DMS53 (cell line): ENCODE measurements at regions not wholly inside any gene's neighbourhood (a gene's known extent, or its start where the extent isn't known, plus 50 kb on each side); places are given as distances from the start of the nearest gene placed in this dataset.

Source experiments
- DNase-seq: peaks from one replicate; lab custom pipeline; 2025; lab: John Stamatoyannopoulos, UW

DNA sequence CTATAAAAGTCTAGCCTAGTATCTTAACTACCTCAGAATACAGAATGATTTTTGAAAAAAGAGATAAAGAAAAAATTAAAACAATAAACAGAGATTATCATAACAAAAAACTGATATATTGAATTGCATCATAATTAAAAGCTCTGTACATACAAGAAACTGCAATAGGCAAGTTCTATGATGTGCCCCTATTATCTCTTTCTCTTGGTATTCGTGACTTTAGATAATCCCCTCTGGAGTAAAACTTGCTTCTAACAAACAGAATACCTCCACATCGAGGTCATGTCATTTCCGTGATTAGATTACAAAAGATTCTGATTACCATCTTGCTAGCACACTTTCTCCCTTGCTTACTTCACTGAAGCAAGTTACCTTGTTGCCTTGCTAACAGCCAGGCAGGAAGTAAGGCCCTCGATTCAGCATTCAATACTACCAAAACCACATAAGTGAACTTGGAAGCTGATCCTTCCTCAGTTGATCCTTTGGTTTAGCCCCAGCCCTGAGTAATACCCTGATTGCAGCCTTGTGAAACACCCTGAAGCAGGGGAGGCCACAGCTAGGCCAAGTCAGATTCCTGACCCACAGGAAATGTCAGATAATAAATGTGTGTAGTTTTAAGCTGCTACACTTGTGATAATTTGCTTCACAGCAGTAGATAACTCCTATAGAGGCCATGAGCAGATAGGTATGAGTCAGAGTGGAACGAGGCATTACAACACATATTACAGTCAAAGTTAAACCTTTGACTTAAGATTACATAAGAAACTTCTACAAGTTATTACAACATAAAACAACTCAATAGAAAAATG is 53.7 kb upstream of the TMX4 start:
- DNase-seq = peak; percentile 19

DNA sequence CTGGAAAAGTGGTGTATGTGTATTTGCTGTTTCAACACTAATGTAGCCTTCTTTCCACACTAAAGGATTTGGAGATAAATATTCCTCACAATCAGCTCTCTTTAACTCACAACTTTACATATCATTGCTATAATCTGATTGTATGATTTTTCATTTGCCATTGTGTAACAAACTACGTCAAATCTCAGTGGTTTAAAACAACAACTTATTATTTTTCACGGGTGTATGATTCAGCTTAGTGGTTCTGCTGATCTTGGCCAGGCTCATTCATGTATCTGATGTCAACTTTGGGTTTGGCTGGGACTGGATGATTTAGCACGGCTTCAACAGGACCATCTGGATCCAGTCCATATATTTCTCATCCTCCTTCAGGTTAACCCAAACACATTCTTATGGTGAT is 55.4 kb upstream of the TMX4 start:
- no peak for DNase-seq

DNA sequence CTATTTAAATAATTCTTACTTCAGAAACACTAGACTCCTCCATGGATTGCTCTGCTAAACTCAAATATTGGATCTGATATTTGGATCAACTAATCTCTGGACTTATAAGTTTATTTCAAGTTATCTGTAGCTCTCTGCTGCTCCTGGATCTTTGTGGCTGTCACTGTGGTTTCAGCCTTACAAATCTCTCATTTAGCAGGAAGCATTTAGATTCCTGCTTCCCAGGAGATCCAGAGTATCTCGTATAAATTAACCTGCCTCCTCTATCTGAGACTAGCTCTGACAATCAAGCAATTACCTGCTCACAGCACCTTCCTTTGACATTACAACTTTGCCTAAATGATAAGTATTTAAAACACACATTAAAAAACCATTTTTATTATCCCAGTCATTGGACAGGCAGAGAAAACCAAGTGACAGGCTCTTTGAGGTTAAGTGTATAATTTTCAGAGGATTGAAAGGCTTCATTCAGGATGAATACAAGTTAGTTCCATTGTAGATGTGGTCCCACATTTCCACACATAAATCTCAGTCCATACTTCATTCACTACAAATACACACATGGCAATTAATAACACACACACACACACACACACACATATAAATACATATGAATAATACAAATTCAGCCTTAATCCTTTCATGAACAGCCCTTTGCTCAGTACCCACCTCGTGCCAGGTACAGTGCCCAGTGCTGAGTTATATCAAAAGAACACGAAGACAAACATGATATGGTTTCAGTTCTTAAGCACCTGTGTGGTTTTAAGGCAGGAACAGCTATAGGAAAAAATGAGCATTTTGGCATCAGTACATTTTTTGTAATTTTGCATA is 55.5 kb upstream of the PLCB1 start:
- no peak for DNase-seq

DNA sequence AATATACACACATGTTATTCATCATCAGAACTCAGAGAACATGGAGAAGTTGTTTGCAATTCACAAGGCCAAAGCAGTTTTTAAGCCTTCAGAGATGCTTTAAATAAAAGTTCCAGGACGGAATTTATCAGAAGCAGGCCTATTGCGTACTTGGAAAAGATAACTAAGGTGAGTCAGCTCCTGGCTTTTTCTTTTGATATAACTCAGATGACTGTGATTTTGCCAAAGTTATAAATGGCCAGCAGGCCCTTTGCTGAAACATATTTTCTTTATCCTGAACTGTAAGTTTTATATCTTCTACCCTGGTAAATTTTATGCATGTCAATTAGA is 55.0 kb upstream of the PLCB1 start:
- no peak for DNase-seq

DNA sequence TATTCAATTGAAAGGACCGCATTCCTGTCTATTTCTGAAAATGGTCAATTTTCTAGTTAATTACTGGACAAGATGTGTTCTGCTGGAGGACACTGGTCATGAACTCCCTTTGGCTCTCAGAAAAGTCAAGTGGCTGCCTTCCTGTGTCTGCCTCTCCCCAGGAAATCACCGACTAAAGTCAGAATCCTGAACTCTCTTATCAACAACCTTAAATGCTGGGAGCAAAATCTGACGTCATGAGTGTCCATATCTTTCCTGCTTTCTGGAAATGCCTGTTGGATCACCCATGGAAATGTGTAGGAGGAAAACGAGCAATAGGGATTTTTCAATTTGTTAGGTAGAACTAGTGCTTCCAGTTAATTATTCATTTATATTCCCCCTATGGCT is 53.5 kb upstream of the PLCB1 start:
- peak; percentile 55 for DNase-seq

DNA sequence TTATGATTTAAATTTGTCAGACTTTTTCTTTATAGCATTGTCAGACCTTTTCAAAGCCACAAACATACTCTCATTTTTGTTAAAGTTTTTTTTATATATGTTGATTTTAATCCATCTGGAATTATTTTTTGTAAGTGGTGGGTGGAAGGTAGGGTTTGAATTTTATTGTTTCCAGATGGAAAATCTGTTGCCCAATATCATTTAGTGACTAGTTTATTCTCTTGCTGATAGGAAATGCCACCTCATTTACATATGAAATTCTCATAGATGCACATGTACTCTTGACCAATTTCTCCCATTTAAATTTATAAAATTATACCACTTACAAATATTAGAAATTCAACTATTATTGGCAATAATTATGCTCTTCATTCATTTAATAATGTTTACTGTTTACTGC is 52.1 kb upstream of the PLCB1 start:
- DNase-seq = no peak

DNA sequence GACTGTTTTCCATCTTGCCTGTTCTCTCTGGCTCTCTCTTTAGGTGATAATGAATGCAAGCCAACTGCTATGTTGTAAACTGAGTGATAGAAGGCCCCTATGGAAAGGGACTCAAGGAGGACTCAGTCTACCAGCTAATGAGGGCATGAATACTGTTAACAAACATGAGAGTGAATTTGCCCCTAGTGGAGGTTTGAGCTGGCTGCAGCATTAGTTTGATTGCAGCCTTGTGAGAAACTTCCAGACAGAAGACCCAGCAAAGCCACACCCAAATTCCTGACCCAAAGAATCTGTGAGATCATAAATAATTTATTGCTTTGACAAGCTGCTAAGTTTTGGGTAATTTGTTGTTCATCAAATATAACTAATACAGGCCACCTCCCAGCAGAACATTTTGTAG is 50.0 kb upstream of the PLCB1 start:
- peak; percentile 23 for DNase-seq
